22Rv1 (cell line): ENCODE measurements at regions not wholly inside any gene's neighbourhood (a gene's known extent, or its start where the extent isn't known, plus 50 kb on each side); places are given as distances from the start of the nearest gene placed in this dataset.
A peak's percentile ranks its signal among the peaks of the same experiment; 100 is the strongest.

Experiments
- H3K27ac ChIP-seq: fragments of 450-650 bp; 2 replicates; pipeline ENCODE4 v1.5.1; 2017
- ZFX ChIP-seq: fragments of 450-650 bp; IDR thresholded peaks from 2 replicates; pipeline ENCODE4 v1.6.1; 2017; ENCODE audit warnings: antibody characterized with exemption, borderline replicate concordance
- TF ChIP-seq, protein P1 (sequence below): fragments of 450-650 bp; IDR thresholded peaks from 2 replicates; pipeline ENCODE4 v1.5.1; 2017; ENCODE audit warnings: mild to moderate bottlenecking

DNA sequence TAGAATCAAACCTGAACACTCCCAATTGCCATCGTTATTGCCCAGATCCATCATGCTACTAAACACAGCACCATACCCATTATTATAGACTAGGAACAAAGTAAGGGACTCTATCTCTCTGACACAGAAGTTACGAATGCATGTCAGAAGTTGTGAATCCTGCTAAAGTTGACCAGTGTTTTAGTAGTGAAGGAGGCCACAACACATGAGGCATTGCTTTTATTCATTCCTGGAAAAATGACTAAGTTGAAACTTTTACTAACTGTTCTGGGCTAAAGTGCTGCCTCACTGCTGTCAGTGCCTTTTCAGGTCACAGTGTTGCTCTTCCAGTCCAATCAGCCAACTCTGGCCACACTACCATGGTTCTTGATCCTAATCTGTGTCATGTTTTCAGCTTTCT is 911.1 kb downstream of the TTLL7 start:
- no peak overlapping the region for H3K27ac ChIP-seq
- TF ChIP-seq ZFX: no peak
- TF ChIP-seq, protein P1, sequence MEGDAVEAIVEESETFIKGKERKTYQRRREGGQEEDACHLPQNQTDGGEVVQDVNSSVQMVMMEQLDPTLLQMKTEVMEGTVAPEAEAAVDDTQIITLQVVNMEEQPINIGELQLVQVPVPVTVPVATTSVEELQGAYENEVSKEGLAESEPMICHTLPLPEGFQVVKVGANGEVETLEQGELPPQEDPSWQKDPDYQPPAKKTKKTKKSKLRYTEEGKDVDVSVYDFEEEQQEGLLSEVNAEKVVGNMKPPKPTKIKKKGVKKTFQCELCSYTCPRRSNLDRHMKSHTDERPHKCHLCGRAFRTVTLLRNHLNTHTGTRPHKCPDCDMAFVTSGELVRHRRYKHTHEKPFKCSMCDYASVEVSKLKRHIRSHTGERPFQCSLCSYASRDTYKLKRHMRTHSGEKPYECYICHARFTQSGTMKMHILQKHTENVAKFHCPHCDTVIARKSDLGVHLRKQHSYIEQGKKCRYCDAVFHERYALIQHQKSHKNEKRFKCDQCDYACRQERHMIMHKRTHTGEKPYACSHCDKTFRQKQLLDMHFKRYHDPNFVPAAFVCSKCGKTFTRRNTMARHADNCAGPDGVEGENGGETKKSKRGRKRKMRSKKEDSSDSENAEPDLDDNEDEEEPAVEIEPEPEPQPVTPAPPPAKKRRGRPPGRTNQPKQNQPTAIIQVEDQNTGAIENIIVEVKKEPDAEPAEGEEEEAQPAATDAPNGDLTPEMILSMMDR: no peak

DNA sequence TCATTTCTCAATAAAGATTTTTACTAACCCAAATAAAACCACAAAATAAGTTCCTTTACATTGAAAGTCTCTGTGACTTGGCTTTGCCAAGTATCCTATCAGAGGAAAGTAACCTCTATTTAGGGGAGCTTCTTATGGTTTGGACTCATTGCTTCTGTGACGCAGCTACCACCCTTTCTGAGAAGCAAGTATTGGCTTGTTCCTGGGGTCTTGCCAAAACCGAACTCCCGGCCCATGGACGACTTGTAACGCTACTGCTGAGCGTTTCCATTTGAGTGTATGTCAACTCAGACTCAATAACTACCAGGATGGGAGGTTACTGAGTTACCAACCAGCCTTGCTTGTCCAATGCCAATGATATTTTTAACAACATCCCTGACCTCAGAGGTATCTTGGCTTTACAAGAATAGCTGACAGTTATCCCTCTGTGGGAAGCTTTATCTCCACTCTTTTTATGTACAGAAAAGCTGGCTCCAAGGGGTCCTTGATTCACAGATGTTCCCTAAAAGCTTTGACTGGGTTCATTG is 911.9 kb downstream of the TTLL7 start:
- TF ChIP-seq ZFX: no peak
- TF ChIP-seq, protein P1: no peak
- H3K27ac ChIP-seq: peak overlapping the region; percentile 50; the same call in 1 of the 2 replicates

DNA sequence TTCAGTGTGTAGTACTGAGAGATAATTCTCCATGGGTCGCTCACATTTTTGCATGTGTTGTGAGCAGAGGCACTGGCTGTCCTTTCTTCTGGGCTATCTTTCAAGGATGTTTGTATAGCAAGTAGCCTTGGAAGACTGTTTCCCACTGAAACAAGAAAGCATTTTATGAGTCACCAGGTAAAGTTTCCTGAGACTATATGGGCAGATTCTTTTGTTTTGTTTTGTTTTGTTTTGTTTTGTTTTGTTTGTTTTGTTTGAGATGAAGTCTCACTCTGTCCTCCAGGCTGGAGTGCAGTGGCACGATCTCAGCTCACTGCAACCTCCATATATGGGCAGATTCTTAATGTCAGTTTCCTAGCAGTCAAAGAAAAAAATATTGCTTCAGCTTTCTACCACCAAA is 912.6 kb downstream of the TTLL7 start:
- H3K27ac ChIP-seq: peak overlapping the region; percentile 50
- TF ChIP-seq, protein P1: no peak
- TF ChIP-seq ZFX: no peak

DNA sequence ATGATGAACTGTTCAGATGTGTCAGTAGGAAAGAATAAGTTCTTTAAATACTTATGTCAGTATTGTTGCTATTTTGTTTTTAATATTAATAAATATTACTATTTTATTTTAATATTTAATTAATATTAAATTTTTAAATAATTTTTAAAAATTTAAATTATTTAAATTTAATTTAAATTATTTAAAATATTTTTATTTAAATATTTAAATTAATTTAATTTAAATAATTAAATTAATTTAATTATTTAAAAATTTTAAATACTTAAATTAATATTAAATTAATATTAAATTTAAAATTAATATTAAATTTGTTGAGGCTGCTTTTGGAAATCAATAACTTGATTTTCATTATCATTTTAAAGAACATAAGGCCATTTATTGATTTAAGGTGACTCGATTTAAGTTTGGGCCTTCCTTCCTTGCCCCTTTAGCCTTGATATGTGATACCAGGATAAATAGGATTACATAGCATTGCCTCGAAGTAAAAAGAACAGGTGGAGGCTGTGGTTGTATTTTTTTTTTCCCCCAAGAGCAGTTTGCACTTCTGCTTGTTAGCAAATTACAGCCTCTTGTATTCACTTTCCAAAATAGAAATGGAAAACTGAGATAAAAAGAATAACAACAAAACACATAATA is 915.2 kb downstream of the TTLL7 start:
- H3K27ac ChIP-seq: no peak overlapping the region
- TF ChIP-seq ZFX: no peak
- TF ChIP-seq, protein P1: no peak

DNA sequence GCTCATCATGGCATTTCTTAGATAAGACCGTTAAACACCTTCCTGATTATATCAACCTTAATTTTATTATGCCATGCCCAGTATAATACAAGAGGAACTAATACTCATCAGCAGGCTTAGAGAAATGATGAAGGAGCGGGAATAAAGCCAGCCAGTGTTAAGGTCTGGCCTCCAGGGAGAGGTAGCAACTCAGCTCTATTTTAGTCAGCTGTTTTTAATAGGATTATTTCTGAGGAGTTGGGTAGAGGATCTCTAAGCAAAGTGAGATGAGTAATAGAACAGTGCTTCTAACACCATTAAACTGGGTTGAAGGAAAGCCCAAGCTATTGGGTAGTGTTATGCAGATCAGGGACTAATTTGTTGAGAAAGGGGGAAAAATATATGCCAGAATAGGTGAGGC is 921.5 kb downstream of the TTLL7 start:
- no peak overlapping the region for H3K27ac ChIP-seq
- TF ChIP-seq, protein P1: no peak
- no peak for TF ChIP-seq ZFX

DNA sequence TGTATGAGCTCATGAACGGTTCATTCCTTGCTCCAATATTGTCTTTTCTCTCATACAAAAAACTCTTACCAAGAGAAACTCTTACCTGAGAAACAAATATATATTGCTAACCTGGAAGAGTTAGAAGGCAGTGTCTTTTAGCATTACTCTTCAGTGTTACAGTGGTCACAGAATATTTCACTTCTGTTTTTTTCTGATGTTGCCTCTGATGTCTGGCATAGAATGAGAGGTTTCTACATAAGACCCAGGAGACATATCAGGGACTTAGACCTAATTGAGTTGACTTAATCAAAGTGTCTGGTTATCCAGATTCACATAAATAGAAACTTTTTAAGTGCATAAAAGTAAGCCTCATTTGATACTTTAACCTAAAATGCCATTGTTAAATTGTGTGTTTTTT is 923.8 kb downstream of the TTLL7 start:
- TF ChIP-seq, protein P1: no peak
- TF ChIP-seq ZFX: no peak
- no peak overlapping the region for H3K27ac ChIP-seq

DNA sequence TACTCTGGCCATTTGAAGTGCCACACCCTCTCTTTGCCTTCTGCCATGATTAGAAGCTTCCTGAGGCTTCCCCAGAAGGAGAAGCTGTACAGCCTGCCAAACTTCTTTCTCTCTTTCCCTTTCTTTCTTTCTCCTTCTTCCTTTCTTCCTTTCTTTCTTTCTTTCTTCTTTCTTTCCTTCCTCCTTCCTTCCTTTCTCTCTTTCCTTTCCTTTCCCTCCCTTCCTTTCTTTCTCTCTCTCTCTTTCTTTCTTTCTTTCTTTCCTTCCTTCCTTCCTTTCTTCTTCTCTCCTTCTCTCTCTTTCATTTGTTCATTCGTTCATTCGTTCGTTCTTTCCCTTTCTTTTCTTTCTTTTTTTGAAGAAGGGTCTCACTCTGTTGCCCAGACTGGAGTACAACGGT is 931.0 kb downstream of the TTLL7 start:
- H3K27ac ChIP-seq: no peak overlapping the region
- TF ChIP-seq, protein P1: no peak
- TF ChIP-seq ZFX: no peak
